ENCODE measurements at regions not wholly inside any gene's neighbourhood (a gene's known extent, or its start where the extent isn't known, plus 50 kb on each side); places are given as distances from the start of the nearest gene placed in this dataset.

GRCh38 chr11:119522609-119523008, 99.6 kb upstream of the THY1 start:
- no peak for TF ChIP-seq CTCF (conservative IDR thresholded peaks at IDR 0.05)
- no peak for DNase-seq (ENCODE audit: low read depth, low spot score)
- Mint-ChIP-seq H3K4me3 (no peak overlapping the region), H3K27me3 (ENCODE audit: low read depth) (peaks cover 2% of the 10 kb centered on the region), H3K4me1 (peaks cover 3% of the 10 kb centered on the region), H3K27ac (ENCODE audit: unreplicated experiment) (no peak overlapping the region), H3K36me3 (ENCODE audit: low read depth) (no peaks in the 10 kb centered on the region), H3K9me3 (no peaks in the 10 kb centered on the region)

GRCh38 chr11:119521551-119521950, 98.6 kb upstream of the THY1 start:
- Mint-ChIP-seq H3K9me3 (no peaks in the 10 kb centered on the region), H3K4me3 (no peak overlapping the region), H3K27me3 (ENCODE audit: low read depth) (peaks cover 4% of the 10 kb centered on the region), H3K36me3 (ENCODE audit: low read depth) (no peaks in the 10 kb centered on the region), H3K27ac (ENCODE audit: unreplicated experiment) (no peak overlapping the region), H3K4me1 (peaks cover 3% of the 10 kb centered on the region)
- DNase-seq (ENCODE audit: low read depth, low spot score): no peak
- no peak for TF ChIP-seq CTCF (conservative IDR thresholded peaks at IDR 0.05)

GRCh38 chr11:119520966-119521365, 98.0 kb upstream of the THY1 start:
- Mint-ChIP-seq H3K27me3 (ENCODE audit: low read depth) (peaks cover 7% of the 10 kb centered on the region), H3K4me3 (no peak overlapping the region), H3K36me3 (ENCODE audit: low read depth) (no peaks in the 10 kb centered on the region), H3K9me3 (no peaks in the 10 kb centered on the region), H3K27ac (ENCODE audit: unreplicated experiment) (no peak overlapping the region), H3K4me1 (peaks cover 3% of the 10 kb centered on the region)
- no peak for TF ChIP-seq CTCF (conservative IDR thresholded peaks at IDR 0.05)
- DNase-seq (ENCODE audit: low read depth, low spot score): no peak

GRCh38 chr11:119520400-119520799, 97.4 kb upstream of the THY1 start:
- peaks cover 7% of the 10 kb centered on the region for H3K27me3 Mint-ChIP-seq (ENCODE audit: low read depth)
- no peak for TF ChIP-seq CTCF (conservative IDR thresholded peaks at IDR 0.05)
- no peak for DNase-seq (ENCODE audit: low read depth, low spot score)
- no peaks in the 10 kb centered on the region for H3K36me3 Mint-ChIP-seq (ENCODE audit: low read depth)
- H3K4me1 Mint-ChIP-seq: peaks cover 3% of the 10 kb centered on the region
- H3K4me3 Mint-ChIP-seq: no peak overlapping the region
- H3K27ac Mint-ChIP-seq (ENCODE audit: unreplicated experiment): no peak overlapping the region
- no peaks in the 10 kb centered on the region for H3K9me3 Mint-ChIP-seq

- Mint-ChIP-seq H3K27ac (ENCODE audit: unreplicated experiment) (no peak overlapping the region), H3K9me3 (no peaks in the 10 kb centered on the region), H3K36me3 (ENCODE audit: low read depth) (no peaks in the 10 kb centered on the region), H3K27me3 (ENCODE audit: low read depth) (peaks cover 7% of the 10 kb centered on the region), H3K4me1 (peaks cover 3% of the 10 kb centered on the region), H3K4me3 (no peak overlapping the region)
- no peak for TF ChIP-seq CTCF (conservative IDR thresholded peaks at IDR 0.05)
- DNase-seq (ENCODE audit: low read depth, low spot score): no peak
Observed at GRCh38 chr11:119519796-119520195, 96.8 kb upstream of the THY1 start.

Measured in neural crest cell (in vitro differentiated cells).